Adipocyte (in vitro differentiated cells): ENCODE measurements at regions not wholly inside any gene's neighbourhood (a gene's known extent, or its start where the extent isn't known, plus 50 kb on each side); places are given as distances from the start of the nearest gene placed in this dataset.

Source experiments
- DNase-seq: peaks from one replicate; pipeline ENCODE4 v3.0.0-alpha.2; 2015; ENCODE audit warnings: low read depth
- H3K27me3 ChIP-seq: replicated peaks from 2 replicates; pipeline ENCODE4 v1.7.0; 2013; ENCODE audit warnings: mild to moderate bottlenecking, low read length, moderate library complexity; ENCODE audit not compliant: control insufficient read depth, insufficient read depth
- H3K36me3 ChIP-seq: 2 replicates; pipeline ENCODE4 v1.7.0; 2013; ENCODE audit warnings: low read length, mild to moderate bottlenecking, moderate library complexity; ENCODE audit not compliant: control insufficient read depth, insufficient read depth, severe bottlenecking
- H3K4me1 ChIP-seq: 2 replicates; pipeline ENCODE4 v1.7.0; 2013; ENCODE audit warnings: mild to moderate bottlenecking, low read length, moderate library complexity; ENCODE audit not compliant: control insufficient read depth, insufficient read depth
- H3K4me3 ChIP-seq: 2 replicates; pipeline ENCODE4 v1.7.0; 2013; ENCODE audit warnings: mild to moderate bottlenecking, low read length, moderate library complexity
- H3K9ac ChIP-seq: 2 replicates; pipeline ENCODE4 v1.7.0; 2013; ENCODE audit warnings: mild to moderate bottlenecking, low read length, moderate library complexity
- H3K9me3 ChIP-seq: 2 replicates; pipeline ENCODE4 v1.7.0; 2013; ENCODE audit warnings: mild to moderate bottlenecking, low read length, moderate library complexity; ENCODE audit not compliant: control insufficient read depth

- Histone ChIP-seq H3K9me3 (peaks cover 7% of the 10 kb centered on the region), H3K4me1 (peaks cover 3% of the 10 kb centered on the region), H3K9ac (no peak overlapping the region), H3K4me3 (no peak overlapping the region), H3K36me3 (no peaks in the 10 kb centered on the region), H3K27me3 (peaks cover 14% of the 10 kb centered on the region)
- DNase-seq, result peak; percentile 65
These were observed 135.0 kb upstream of the FOXF1 start for GRCh38 chr16:86375364-86375763.

GRCh38 chr16:86375851-86376250, 134.5 kb upstream of the FOXF1 start:
- no peak overlapping the region for H3K9ac ChIP-seq
- no peaks in the 10 kb centered on the region for H3K36me3 ChIP-seq
- H3K27me3 ChIP-seq, result peaks cover 14% of the 10 kb centered on the region
- H3K9me3 ChIP-seq, result peaks cover 7% of the 10 kb centered on the region
- no peak overlapping the region for H3K4me3 ChIP-seq
- DNase-seq, result no peak
- peaks cover 3% of the 10 kb centered on the region for H3K4me1 ChIP-seq

GRCh38 chr16:86376837-86377236, 133.5 kb upstream of the FOXF1 start:
- no peaks in the 10 kb centered on the region for H3K36me3 ChIP-seq
- H3K4me3 ChIP-seq, result no peak overlapping the region

DNA sequence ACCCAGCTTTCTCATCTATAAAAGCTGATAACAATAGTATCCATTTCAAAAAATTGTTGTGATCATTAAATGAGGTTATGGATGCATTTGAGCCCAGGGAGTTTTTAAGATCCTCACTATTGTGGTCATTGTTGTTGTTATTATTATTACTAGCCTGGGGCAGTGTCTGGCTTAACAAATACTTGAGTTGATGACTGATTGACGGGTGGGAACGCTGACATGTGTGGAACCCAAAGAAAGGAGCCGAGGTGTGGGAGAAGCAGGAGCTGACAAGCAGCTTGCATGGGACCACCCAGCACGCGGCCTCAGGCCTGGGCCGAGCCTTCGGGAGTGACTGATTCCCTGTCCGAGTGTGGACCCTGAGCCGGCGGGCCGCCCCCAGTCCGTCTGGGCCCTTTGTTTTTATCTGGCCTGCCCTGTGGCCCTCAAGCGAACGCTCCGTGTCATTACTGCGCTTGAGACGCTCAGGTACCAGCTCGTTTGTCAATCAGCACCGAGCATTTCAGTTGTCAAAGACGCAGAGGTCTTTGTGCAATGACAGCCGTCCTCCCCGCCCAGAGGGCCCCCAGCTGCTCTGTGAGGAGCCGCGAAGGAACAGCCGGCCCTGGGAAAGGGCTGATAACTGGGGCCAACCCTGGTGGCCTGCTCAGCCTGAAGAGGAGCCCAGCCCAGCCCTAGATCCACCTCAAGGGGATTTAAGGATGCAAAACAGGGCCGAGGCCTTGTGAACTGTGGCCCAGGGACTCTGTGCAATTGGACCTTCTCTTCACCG, 132.9 kb upstream of the FOXF1 start:
- Histone ChIP-seq H3K9me3 (peaks cover 7% of the 10 kb centered on the region), H3K4me3 (no peak overlapping the region), H3K9ac (no peak overlapping the region), H3K4me1 (peaks cover 3% of the 10 kb centered on the region), H3K36me3 (no peaks in the 10 kb centered on the region), H3K27me3 (peaks cover 7% of the 10 kb centered on the region)
- no peak for DNase-seq

More at GRCh38 chr16:86376837-86377236, 133.5 kb upstream of the FOXF1 start:
- Histone ChIP-seq H3K27me3 (peaks cover 7% of the 10 kb centered on the region), H3K9me3 (peaks cover 7% of the 10 kb centered on the region), H3K9ac (no peak overlapping the region), H3K4me1 (peaks cover 3% of the 10 kb centered on the region)
- DNase-seq, result no peak

DNA sequence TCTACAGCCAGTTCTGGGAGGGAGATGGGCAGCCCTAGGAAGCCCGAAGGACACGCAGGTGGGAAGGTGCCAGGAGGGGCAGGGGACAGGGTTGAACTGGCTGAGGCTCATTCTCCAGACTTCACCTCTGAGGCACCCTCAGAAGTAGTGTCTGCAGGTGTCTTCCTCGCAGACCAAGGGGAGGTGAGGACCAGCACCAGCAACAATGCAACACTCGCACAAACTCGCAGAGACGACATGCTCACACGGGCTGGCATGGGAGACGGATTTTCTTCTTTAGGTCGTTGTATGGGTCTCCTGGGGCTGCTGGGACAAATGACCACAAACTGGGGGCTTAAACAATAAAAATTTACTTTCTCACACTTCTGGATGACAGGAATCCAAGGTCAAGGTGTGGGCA, 132.2 kb upstream of the FOXF1 start:
- Histone ChIP-seq H3K4me1 (peaks cover 3% of the 10 kb centered on the region), H3K9ac (no peak overlapping the region), H3K27me3 (peaks cover 7% of the 10 kb centered on the region), H3K36me3 (no peaks in the 10 kb centered on the region), H3K9me3 (peaks cover 7% of the 10 kb centered on the region), H3K4me3 (no peak overlapping the region)
- no peak for DNase-seq

GRCh38 chr16:86378831-86379504, 131.4 kb upstream of the FOXF1 start:
- no peak for DNase-seq
- Histone ChIP-seq H3K27me3 (peaks cover 7% of the 10 kb centered on the region), H3K9me3 (peaks cover 7% of the 10 kb centered on the region), H3K9ac (no peak overlapping the region), H3K36me3 (no peaks in the 10 kb centered on the region), H3K4me1 (peaks cover 10% of the 10 kb centered on the region), H3K4me3 (no peak overlapping the region)

GRCh38 chr16:86379505-86379846, 130.9 kb upstream of the FOXF1 start:
- Histone ChIP-seq H3K9ac (no peak overlapping the region), H3K4me1 (peaks cover 15% of the 10 kb centered on the region), H3K27me3 (peaks cover 7% of the 10 kb centered on the region), H3K36me3 (no peaks in the 10 kb centered on the region), H3K9me3 (peaks cover 3% of the 10 kb centered on the region), H3K4me3 (no peak overlapping the region)
- DNase-seq, result peak; percentile 73

DNA sequence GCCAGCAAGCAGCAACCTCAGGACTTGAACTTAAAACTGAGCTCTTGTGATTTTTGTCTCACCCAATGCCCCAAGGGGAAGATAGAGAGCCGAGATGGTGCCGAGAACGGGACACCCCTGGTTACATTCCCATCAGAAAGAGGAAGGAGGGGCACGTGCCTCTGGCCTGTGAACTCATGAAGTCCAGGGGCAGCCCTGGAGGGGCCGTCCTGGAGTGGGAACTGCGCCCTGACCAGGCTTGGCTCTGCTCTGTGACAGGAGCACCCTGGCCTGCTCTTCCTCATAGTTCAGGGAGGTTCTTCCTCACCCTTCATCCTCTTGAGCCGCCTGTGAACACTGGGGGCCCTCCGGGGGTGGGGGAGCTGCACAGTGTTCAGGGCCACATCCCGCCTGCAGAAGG, 130.3 kb upstream of the FOXF1 start:
- DNase-seq, result no peak
- peaks cover 7% of the 10 kb centered on the region for H3K27me3 ChIP-seq

DNA sequence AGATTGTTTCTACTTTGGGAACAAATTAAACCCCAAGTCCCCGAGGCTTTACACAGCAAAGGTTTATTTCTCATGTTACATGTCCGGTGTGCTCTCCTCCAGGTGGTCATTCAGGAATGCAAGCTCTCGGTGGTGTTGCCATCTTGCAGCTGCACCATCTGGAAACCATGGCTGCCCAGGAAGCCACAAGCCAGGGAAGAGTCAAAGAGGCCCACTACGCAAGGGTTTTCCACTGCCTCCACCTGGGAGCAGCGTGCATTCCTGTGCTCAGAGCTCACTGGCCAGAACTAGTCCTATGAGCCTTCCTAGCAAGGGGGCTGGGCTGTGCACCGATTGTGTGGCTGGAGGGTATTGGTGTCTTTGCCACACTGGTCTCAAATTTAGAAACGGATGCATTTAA, 128.8 kb upstream of the FOXF1 start:
- Histone ChIP-seq H3K27me3 (peaks cover under 1% of the 10 kb centered on the region), H3K9ac (no peak overlapping the region), H3K4me1 (peaks cover 18% of the 10 kb centered on the region), H3K36me3 (no peaks in the 10 kb centered on the region), H3K9me3 (no peaks in the 10 kb centered on the region), H3K4me3 (no peak overlapping the region)
- DNase-seq, result no peak

More for the DNA sequence above, 130.3 kb upstream of the FOXF1 start:
- Histone ChIP-seq H3K4me1 (peaks cover 18% of the 10 kb centered on the region), H3K4me3 (no peak overlapping the region), H3K9ac (no peak overlapping the region), H3K36me3 (no peaks in the 10 kb centered on the region), H3K9me3 (no peaks in the 10 kb centered on the region)

- H3K9me3 ChIP-seq, result no peaks in the 10 kb centered on the region
- no peak overlapping the region for H3K9ac ChIP-seq
- H3K4me3 ChIP-seq, result no peak overlapping the region
- peaks cover 18% of the 10 kb centered on the region for H3K4me1 ChIP-seq
- no peaks in the 10 kb centered on the region for H3K36me3 ChIP-seq
- no peaks in the 10 kb centered on the region for H3K27me3 ChIP-seq
- no peak for DNase-seq
These were observed 128.1 kb upstream of the FOXF1 start for GRCh38 chr16:86382067-86382773.

- H3K27me3 ChIP-seq, result no peaks in the 10 kb centered on the region
These were observed 127.4 kb upstream of the FOXF1 start for GRCh38 chr16:86382774-86383407.

More at GRCh38 chr16:86382774-86383407, 127.4 kb upstream of the FOXF1 start:
- H3K9me3 ChIP-seq, result no peaks in the 10 kb centered on the region
- no peak overlapping the region for H3K9ac ChIP-seq
- peaks cover 18% of the 10 kb centered on the region for H3K4me1 ChIP-seq
- no peak overlapping the region for H3K4me3 ChIP-seq
- H3K36me3 ChIP-seq, result no peaks in the 10 kb centered on the region
- DNase-seq, result no peak
